Transverse colon (tissue), 4 donors: ENCODE measurements at regions not wholly inside any gene's neighbourhood (a gene's known extent, or its start where the extent isn't known, plus 50 kb on each side); places are given as distances from the start of the nearest gene placed in this dataset.
A peak's percentile ranks its signal among the peaks of the same experiment; 100 is the strongest.
"Not testable (repeated sequence)": the region's sequence is repeated elsewhere in the genome, so short reads cannot be mapped to it uniquely, and the experiment has no call there.

ENCODE experiments used
- DNase-seq: peaks from one replicate; pipeline ENCODE4 v3.0.0-alpha.2; 2019
- H3K27ac ChIP-seq, 4 donors: fragments of 200-600 bp; sonication (generic); 2 replicates each; pipeline ENCODE4 v1.5.1; 2016 to 2018; ENCODE audit warnings: inconsistent platforms in 4 of 4
- H3K27me3 ChIP-seq: fragments of 200-600 bp; sonication (generic); 2 replicates; pipeline ENCODE4 v1.5.1; 2017; ENCODE audit warnings: inconsistent platforms
- H3K36me3 ChIP-seq, 4 donors: fragments of 200-600 bp; sonication (generic); 2 replicates each; pipeline ENCODE4 v1.5.1; 2017 to 2019; ENCODE audit warnings: inconsistent platforms in 4 of 4
- H3K4me1 ChIP-seq, 4 donors: fragments of 200-600 bp; sonication (generic); 2 replicates each; pipeline ENCODE4 v1.5.1; 2017 to 2020; ENCODE audit warnings: inconsistent platforms in 4 of 4
- H3K4me3 ChIP-seq, 4 donors: fragments of 200-600 bp; sonication (generic); 1 replicate in 1 of 4; 2 replicates in 3 of 4; pipeline versions ENCODE4 v1.5.1 to v1.6.1; 2017 to 2019; ENCODE audit warnings: inconsistent platforms in 4 of 4
- H3K9me3 ChIP-seq, 2 donors: fragments of 200-600 bp; sonication (generic); 2 replicates each; pipeline ENCODE4 v1.5.1; 2017 to 2019; ENCODE audit warnings: inconsistent platforms in 2 of 2
- CTCF ChIP-seq, 5 experiments: fragments of 200-600 bp in 3 of 5; fragments of 450-650 bp in 2 of 5; sonication (generic) in 3 of 5; IDR thresholded peaks; 1 replicate in 2 of 5; 2 replicates in 3 of 5; pipeline ENCODE4 v1.5.1; 2016 to 2017; ENCODE audit warnings: antibody characterized with exemption in 5 of 5, inconsistent platforms in 3 of 5, mild to moderate bottlenecking in 2 of 5, moderate library complexity in 1 of 5
- EP300 ChIP-seq: sonication (generic); formaldehyde crosslinking; IDR thresholded peaks from one replicate; pipeline ENCODE4 v1.6.1; 2017; ENCODE audit warnings: antibody characterized with exemption, low read depth
- POLR2A ChIP-seq: fragments of 450-650 bp; IDR thresholded peaks from one replicate; pipeline ENCODE4 v1.6.1; 2016; ENCODE audit warnings: antibody characterized with exemption, mild to moderate bottlenecking, moderate library complexity
- POLR2AphosphoS5 ChIP-seq, 3 donors: sonication (generic); formaldehyde crosslinking; IDR thresholded peaks; one replicate each; pipeline ENCODE4 v1.6.1; 2016; ENCODE audit warnings: antibody characterized with exemption in 3 of 3
- WGBS, 2 donors: methylation state at CpG; one replicate each; pipeline ENCODE4 v1.1.5; 2018; ENCODE audit warnings: low coverage in 1 of 2; 5-methylcytosine and 5-hydroxymethylcytosine counted together
- in situ Hi-C, 4 donors: fragments of 200-750 bp; cut with MboI; loops; one replicate each; pipeline versions ENCODE4 v1.15.0 to v1.15.1; 2017; ENCODE audit warnings: low sequenced_read_pairs in 3 of 4, low pct_ligation_motif_present in 1 of 4, low pct_unique_long_range_greater_than_20kb in 1 of 4
- intact Hi-C: fragments of 100-400 bp; cut with DNase I; formaldehyde crosslinking; loops from one replicate; pipeline ENCODE4 v1.15.1; 2023; ENCODE audit warnings: low total_unique reads

- Histone ChIP-seq H3K4me3 (no peak overlapping the region), H3K9me3 (no peaks in the 10 kb centered on the region), H3K27me3 (no peaks in the 10 kb centered on the region), H3K36me3 (no peaks in the 10 kb centered on the region), H3K4me1 (no peaks in the 10 kb centered on the region), H3K27ac (no peak overlapping the region)
- in situ Hi-C loops, result no loop called here
- no peak for DNase-seq
- intact Hi-C loops, result no loop called here
- TF ChIP-seq CTCF (IDR thresholded peaks at IDR 0.05), result no peak
- no peak for TF ChIP-seq POLR2A
- TF ChIP-seq POLR2AphosphoS5 (IDR thresholded peaks at IDR 0.05), result no peak
- no peak for TF ChIP-seq EP300
Measured at GRCh38 chr6:94835264-94835663, 742.1 kb upstream of the MANEA start.

- intact Hi-C loops, result no loop called here
Measured at GRCh38 chr6:94813806-94814205, 763.5 kb upstream of the MANEA start.

GRCh38 chr6:94801344-94801743 is 776.0 kb upstream of the MANEA start:
- in situ Hi-C loops, result no loop called here
- Histone ChIP-seq H3K4me1 (no peaks in the 10 kb centered on the region), H3K9me3 (no peaks in the 10 kb centered on the region), H3K27me3 (no peaks in the 10 kb centered on the region), H3K36me3 (no peaks in the 10 kb centered on the region), H3K27ac (no peak overlapping the region), H3K4me3 (no peak overlapping the region)
- TF ChIP-seq CTCF (IDR thresholded peaks at IDR 0.05), result no peak
- TF ChIP-seq EP300, result no peak
- TF ChIP-seq POLR2AphosphoS5 (IDR thresholded peaks at IDR 0.05), result no peak
- TF ChIP-seq POLR2A, result no peak
- intact Hi-C loops, result no loop called here
- no peak for DNase-seq
- WGBS, 2 donors, result 44 to 86% methylated on average over 3 of the region's 3 CpGs

More at GRCh38 chr6:94813806-94814205, 763.5 kb upstream of the MANEA start:
- Histone ChIP-seq H3K9me3 (no peaks in the 10 kb centered on the region), H3K27ac (no peak overlapping the region), H3K4me3 (no peak overlapping the region), H3K36me3 (no peaks in the 10 kb centered on the region), H3K27me3 (no peaks in the 10 kb centered on the region), H3K4me1 (no peaks in the 10 kb centered on the region)
- TF ChIP-seq CTCF (IDR thresholded peaks at IDR 0.05) (no peak), POLR2A (no peak), POLR2AphosphoS5 (IDR thresholded peaks at IDR 0.05) (no peak)
- in situ Hi-C loops, result no loop called here
- no peak for DNase-seq

GRCh38 chr6:94785514-94785913 is 791.8 kb upstream of the MANEA start:
- no peak for TF ChIP-seq EP300
- WGBS, 2 donors, result 75% methylated on average over 4 of the region's 4 CpGs; no CpG with 5 or more reads in 1 of the 2 donors

GRCh38 chr6:94785081-94785480 is 792.3 kb upstream of the MANEA start:
- WGBS, 2 donors, result 25% methylated on average over 1 of the region's 2 CpGs; no CpG with 5 or more reads in 1 of the 2 donors
- H3K9me3 ChIP-seq, H3K4me3 ChIP-seq, intact Hi-C loops, H3K27me3 ChIP-seq, H3K36me3 ChIP-seq, in situ Hi-C loops: not testable (repeated sequence)
- H3K4me1 ChIP-seq, result peaks cover 0 to 12% (median 7%) of the 10 kb centered on the region in 4 donors
- H3K27ac ChIP-seq, result peak overlapping the region in 2 of 4 donors; percentile 36 to 59
- peak; percentile 78 for DNase-seq

More at GRCh38 chr6:94785514-94785913, 791.8 kb upstream of the MANEA start:
- Histone ChIP-seq H3K4me3 (no peak overlapping the region), H3K27me3 (no peaks in the 10 kb centered on the region), H3K9me3 (no peaks in the 10 kb centered on the region), H3K4me1 (peaks cover 0 to 12% (median 7%) of the 10 kb centered on the region in 4 donors), H3K36me3 (no peaks in the 10 kb centered on the region), H3K27ac (peak overlapping the region in 2 of 4 donors; percentile 36 to 59)
- DNase-seq, result no peak
- intact Hi-C loops (no loop called here), in situ Hi-C loops (no loop called here)
